Duodenal mucosa (tissue), 2 donors: ENCODE measurements at regions not wholly inside any gene's neighbourhood (a gene's known extent, or its start where the extent isn't known, plus 50 kb on each side); places are given as distances from the start of the nearest gene placed in this dataset.

ENCODE experiments used
- H3K27ac ChIP-seq: one replicate; pipeline ENCODE4 v1.7.0; 2013; ENCODE audit warnings: low read depth, low read length
- H3K27me3 ChIP-seq, 2 donors: one replicate each; pipeline ENCODE4 v1.7.0; 2013; ENCODE audit warnings: low read length in 2 of 2, control low read depth in 1 of 2; ENCODE audit not compliant: insufficient read depth in 2 of 2, control insufficient read depth in 1 of 2
- H3K36me3 ChIP-seq, 2 donors: one replicate each; pipeline ENCODE4 v1.7.0; 2013; ENCODE audit warnings: low read length in 2 of 2, control low read depth in 1 of 2; ENCODE audit not compliant: insufficient read depth in 2 of 2, control insufficient read depth in 1 of 2
- H3K4me1 ChIP-seq, 2 donors: one replicate each; pipeline ENCODE4 v1.7.0; 2013; ENCODE audit warnings: low read length in 2 of 2, control low read depth in 1 of 2; ENCODE audit not compliant: insufficient read depth in 2 of 2, control insufficient read depth in 1 of 2
- H3K4me3 ChIP-seq, 2 donors: one replicate each; pipeline ENCODE4 v1.7.0; 2013; ENCODE audit warnings: low read length in 2 of 2, low read depth in 1 of 2
- H3K9ac ChIP-seq, 2 donors: one replicate each; pipeline ENCODE4 v1.7.0; 2013; ENCODE audit warnings: low read length in 2 of 2, low read depth in 1 of 2
- H3K9me3 ChIP-seq, 2 donors: one replicate each; pipeline ENCODE4 v1.7.0; 2013; ENCODE audit warnings: low read length in 2 of 2, control low read depth in 1 of 2; ENCODE audit not compliant: control insufficient read depth in 1 of 2

- no peaks in the 10 kb centered on the region for H3K9me3 ChIP-seq
- H3K27ac ChIP-seq: no peak overlapping the region
- no peak overlapping the region for H3K4me3 ChIP-seq
- no peaks in the 10 kb centered on the region for H3K4me1 ChIP-seq
- H3K36me3 ChIP-seq: no peaks in the 10 kb centered on the region
- no peaks in the 10 kb centered on the region for H3K27me3 ChIP-seq
- H3K9ac ChIP-seq: no peak overlapping the region
Measured at GRCh38 chr2:167703441-167703840, 544.0 kb downstream of the STK39 start.

GRCh38 chr2:167702227-167702626 is 545.2 kb downstream of the STK39 start:
- no peak overlapping the region for H3K27ac ChIP-seq
- no peak overlapping the region for H3K4me3 ChIP-seq
- H3K27me3 ChIP-seq: no peaks in the 10 kb centered on the region
- H3K36me3 ChIP-seq: no peaks in the 10 kb centered on the region
- H3K4me1 ChIP-seq: no peaks in the 10 kb centered on the region
- H3K9me3 ChIP-seq: no peaks in the 10 kb centered on the region
- H3K9ac ChIP-seq: no peak overlapping the region

DNA sequence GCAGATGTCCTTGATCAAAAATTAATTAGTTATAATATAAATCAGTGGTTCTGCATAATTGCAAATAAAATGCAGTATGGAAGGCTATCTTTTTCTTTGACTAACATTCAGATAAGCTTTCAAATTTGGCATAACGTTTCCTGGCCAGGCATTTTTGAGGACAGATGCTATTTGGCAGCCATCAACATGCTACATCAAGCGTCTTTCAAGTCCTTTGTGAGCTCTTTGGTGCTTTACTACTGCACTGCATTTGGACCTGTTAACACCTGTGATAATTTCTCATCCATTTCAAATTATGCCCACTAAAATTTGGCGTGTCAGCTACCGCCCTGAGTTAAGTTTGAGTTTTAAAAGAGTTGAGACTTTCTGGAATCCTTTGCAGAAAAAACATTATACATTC is 545.7 kb downstream of the STK39 start:
- Histone ChIP-seq H3K36me3 (no peaks in the 10 kb centered on the region), H3K4me3 (no peak overlapping the region), H3K9me3 (no peaks in the 10 kb centered on the region), H3K9ac (no peak overlapping the region), H3K27me3 (no peaks in the 10 kb centered on the region), H3K4me1 (no peaks in the 10 kb centered on the region), H3K27ac (no peak overlapping the region)

DNA sequence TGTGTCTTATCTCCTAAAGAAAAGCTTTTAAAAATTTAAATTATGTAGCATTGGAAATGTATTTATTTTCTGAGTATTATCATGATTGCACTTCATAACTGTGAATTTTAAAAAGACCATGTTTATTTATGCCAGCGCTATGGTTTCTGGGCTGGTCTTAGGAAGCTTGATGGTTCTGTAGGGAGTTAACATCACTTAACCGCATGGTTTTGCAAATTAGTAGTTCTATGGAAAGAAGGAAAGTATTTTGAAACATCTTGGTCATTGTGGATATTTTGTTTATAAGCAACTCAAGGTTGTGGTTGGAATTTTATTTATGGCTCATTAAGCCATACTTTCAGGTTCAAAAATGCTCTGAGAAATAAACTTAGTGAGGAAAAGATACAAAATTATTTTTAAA is 549.4 kb downstream of the STK39 start:
- Histone ChIP-seq H3K9ac (no peak overlapping the region), H3K36me3 (no peaks in the 10 kb centered on the region), H3K27me3 (no peaks in the 10 kb centered on the region), H3K4me3 (no peak overlapping the region), H3K9me3 (no peaks in the 10 kb centered on the region), H3K4me1 (peaks cover 0 to 4% of the 10 kb centered on the region in 2 donors), H3K27ac (no peak overlapping the region)

- no peak overlapping the region for H3K27ac ChIP-seq
- no peak overlapping the region for H3K9ac ChIP-seq
- H3K9me3 ChIP-seq: no peaks in the 10 kb centered on the region
- H3K4me1 ChIP-seq: peaks cover 0 to 4% of the 10 kb centered on the region in 2 donors
- H3K27me3 ChIP-seq: no peaks in the 10 kb centered on the region
- H3K4me3 ChIP-seq: no peak overlapping the region
- no peaks in the 10 kb centered on the region for H3K36me3 ChIP-seq
Measured at GRCh38 chr2:167697194-167697593, 550.2 kb downstream of the STK39 start.

- Histone ChIP-seq H3K4me1 (peaks cover 0 to 4% of the 10 kb centered on the region in 2 donors), H3K9me3 (no peaks in the 10 kb centered on the region), H3K27ac (no peak overlapping the region), H3K27me3 (no peaks in the 10 kb centered on the region), H3K9ac (no peak overlapping the region), H3K4me3 (no peak overlapping the region), H3K36me3 (no peaks in the 10 kb centered on the region)
Measured at GRCh38 chr2:167692936-167693335, 554.5 kb downstream of the STK39 start.

DNA sequence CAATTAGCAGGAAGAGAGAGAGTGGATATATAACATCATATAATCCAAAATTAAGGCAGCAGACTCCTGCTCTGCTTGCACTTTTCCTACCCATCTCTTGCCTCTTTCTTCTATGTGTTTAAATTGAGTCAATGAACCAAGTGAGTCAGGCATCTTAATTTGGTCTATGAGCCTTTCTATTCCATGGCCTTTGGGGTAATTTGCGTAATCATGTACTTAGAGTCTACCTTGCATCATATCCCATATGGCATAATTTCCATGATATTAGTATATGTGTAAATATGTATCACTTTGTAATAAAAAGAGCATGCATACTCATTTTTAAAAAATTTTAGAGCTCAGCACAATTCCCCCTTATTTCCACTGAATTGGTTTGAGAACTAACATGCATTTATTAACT is 555.2 kb downstream of the STK39 start:
- Histone ChIP-seq H3K27ac (no peak overlapping the region), H3K4me3 (no peak overlapping the region), H3K36me3 (no peaks in the 10 kb centered on the region), H3K9me3 (no peaks in the 10 kb centered on the region), H3K27me3 (no peaks in the 10 kb centered on the region), H3K4me1 (peaks cover 0 to 4% of the 10 kb centered on the region in 2 donors), H3K9ac (no peak overlapping the region)

DNA sequence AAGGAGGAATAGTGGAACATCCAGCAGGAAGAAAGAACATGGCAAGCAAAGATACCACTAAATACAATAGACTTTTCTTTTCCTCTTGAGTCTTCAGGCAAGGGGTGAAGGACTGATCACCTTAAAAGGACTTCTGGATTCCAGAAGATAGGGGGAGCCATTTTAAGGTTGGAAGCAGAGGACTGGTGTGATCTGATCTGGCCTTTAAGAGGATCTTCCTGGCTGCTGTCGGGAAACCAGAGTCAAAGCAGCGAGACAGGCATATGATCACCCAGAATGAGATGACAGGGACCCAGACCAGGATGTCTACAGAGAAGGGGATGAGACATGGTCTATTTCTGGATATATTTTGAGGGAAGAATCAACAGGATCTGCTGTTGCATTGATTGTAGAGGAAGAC is 558.0 kb downstream of the STK39 start:
- no peaks in the 10 kb centered on the region for H3K27me3 ChIP-seq
- no peaks in the 10 kb centered on the region for H3K9me3 ChIP-seq
- no peaks in the 10 kb centered on the region for H3K36me3 ChIP-seq
- no peak overlapping the region for H3K4me3 ChIP-seq
- H3K4me1 ChIP-seq: no peaks in the 10 kb centered on the region
- H3K27ac ChIP-seq: no peak overlapping the region
- H3K9ac ChIP-seq: no peak overlapping the region

GRCh38 chr2:167686691-167687090 is 560.7 kb downstream of the STK39 start:
- Histone ChIP-seq H3K27ac (no peak overlapping the region), H3K9ac (no peak overlapping the region), H3K36me3 (no peaks in the 10 kb centered on the region)

GRCh38 chr2:167681234-167682015 is 566.0 kb downstream of the STK39 start:
- no peaks in the 10 kb centered on the region for H3K4me1 ChIP-seq

More at GRCh38 chr2:167686691-167687090, 560.7 kb downstream of the STK39 start:
- no peaks in the 10 kb centered on the region for H3K4me1 ChIP-seq
- H3K9me3 ChIP-seq: no peaks in the 10 kb centered on the region
- no peak overlapping the region for H3K4me3 ChIP-seq
- no peaks in the 10 kb centered on the region for H3K27me3 ChIP-seq

More at GRCh38 chr2:167681234-167682015, 566.0 kb downstream of the STK39 start:
- Histone ChIP-seq H3K4me3 (no peak overlapping the region), H3K9ac (no peak overlapping the region), H3K27me3 (no peaks in the 10 kb centered on the region), H3K36me3 (no peaks in the 10 kb centered on the region), H3K27ac (no peak overlapping the region), H3K9me3 (no peaks in the 10 kb centered on the region)
